Neural cell (in vitro differentiated cells): ENCODE measurements at regions not wholly inside any gene's neighbourhood (a gene's known extent, or its start where the extent isn't known, plus 50 kb on each side); places are given as distances from the start of the nearest gene placed in this dataset.
"Not testable (repeated sequence)": the region's sequence is repeated elsewhere in the genome, so short reads cannot be mapped to it uniquely, and the experiment has no call there.

Experiments
- H2AFZ ChIP-seq: fragments of 200-600, 300-800 bp; sonication (generic), shearing (Covaris generic); 2 replicates; pipeline ENCODE4 v1.6.0; 2014; ENCODE audit warnings: low read depth, mild to moderate bottlenecking, antibody characterized with exemption, low read length, moderate library complexity
- H3F3A ChIP-seq: fragments of 200-600 bp; shearing (Covaris generic); 2 replicates; pipeline ENCODE4 v1.6.1; 2016; ENCODE audit warnings: mild to moderate bottlenecking, moderate library complexity, mixed read lengths, antibody characterized with exemption, low read length; ENCODE audit not compliant: insufficient read depth, poor library complexity, severe bottlenecking
- H3K27ac ChIP-seq: fragments of 200-600, 300-800 bp; sonication (generic), shearing (Covaris generic); 2 replicates; pipeline ENCODE4 v1.5.1; 2014; ENCODE audit warnings: mild to moderate bottlenecking, low read length, moderate library complexity
- H3K27me3 ChIP-seq: fragments of 300-800, 200-600 bp; sonication (generic), shearing (Covaris generic); 2 replicates; pipeline ENCODE4 v1.6.0; 2014; ENCODE audit warnings: mild to moderate bottlenecking, low read depth, low read length, moderate library complexity; ENCODE audit not compliant: insufficient read depth
- H3K36me3 ChIP-seq: fragments of 300-800, 200-600 bp; sonication (generic), shearing (Covaris generic); 2 replicates; pipeline ENCODE4 v1.5.1; 2014; ENCODE audit warnings: mild to moderate bottlenecking, antibody characterized with exemption, low read length, moderate library complexity; ENCODE audit not compliant: insufficient read depth
- H3K4me2 ChIP-seq: fragments of 300-800, 200-600 bp; sonication (generic), shearing (Covaris generic); 2 replicates; pipeline ENCODE4 v1.6.0; 2014; ENCODE audit warnings: mild to moderate bottlenecking, low read length
- H3K4me3 ChIP-seq: fragments of 300-800, 200-600 bp; sonication (generic), shearing (Covaris generic); 2 replicates; pipeline ENCODE4 v1.5.1; 2014; ENCODE audit warnings: mild to moderate bottlenecking, low read length, moderate library complexity
- H3K79me2 ChIP-seq: fragments of 200-600 bp; shearing (Covaris generic); replicated peaks from 2 replicates; pipeline ENCODE4 v1.6.0; 2014; ENCODE audit warnings: mild to moderate bottlenecking, low read length, moderate library complexity; ENCODE audit not compliant: insufficient read depth
- H3K9ac ChIP-seq: fragments of 300-800, 200-600 bp; sonication (generic), shearing (Covaris generic); 2 replicates; pipeline ENCODE4 v1.6.1; 2016; ENCODE audit warnings: mild to moderate bottlenecking, low read length, mixed read lengths
- H3K9me2 ChIP-seq: fragments of 200-600 bp; shearing (Covaris generic); 2 replicates; pipeline ENCODE4 v1.6.1; 2016; ENCODE audit warnings: mild to moderate bottlenecking, low read length, mixed read lengths; ENCODE audit not compliant: insufficient read depth
- H3K9me3 ChIP-seq: fragments of 200-600, 300-800 bp; sonication (generic), shearing (Covaris generic); 2 replicates; pipeline ENCODE4 v1.6.1; 2016; ENCODE audit warnings: mild to moderate bottlenecking, mixed run types, low read length, moderate library complexity, mixed read lengths
- H4K20me1 ChIP-seq: fragments of 200-600 bp; shearing (Covaris generic); 2 replicates; pipeline ENCODE4 v1.6.1; 2016; ENCODE audit warnings: mild to moderate bottlenecking, mixed run types; ENCODE audit not compliant: insufficient read depth
- EP300 ChIP-seq: fragments of 450-650 bp; conservative IDR thresholded peaks from 2 replicates; pipeline ENCODE4 v1.6.1; 2014; ENCODE audit warnings: antibody characterized with exemption, mild to moderate bottlenecking, moderate library complexity; ENCODE audit not compliant: poor library complexity, severe bottlenecking
- EZH2 ChIP-seq: fragments of 200-600, 300-800 bp; shearing (Covaris generic), sonication (generic); IDR thresholded peaks from 2 replicates; pipeline ENCODE4 v1.6.1; 2014; ENCODE audit warnings: antibody characterized with exemption, low read length, borderline replicate concordance, mild to moderate bottlenecking; ENCODE audit not compliant: insufficient read depth, poor library complexity, severe bottlenecking
- MXI1 ChIP-seq: fragments of 450-650 bp; conservative IDR thresholded peaks from 2 replicates; pipeline ENCODE4 v1.6.1; 2014; ENCODE audit warnings: antibody characterized with exemption, mild to moderate bottlenecking; ENCODE audit not compliant: poor library complexity, severe bottlenecking
- POLR2AphosphoS5 ChIP-seq: IDR thresholded peaks from 2 replicates; pipeline ENCODE4 v1.6.1; 2012
- RAD21 ChIP-seq: fragments of 450-650 bp; conservative IDR thresholded peaks from 2 replicates; pipeline ENCODE4 v1.6.1; 2014; ENCODE audit warnings: antibody characterized with exemption, mild to moderate bottlenecking, moderate library complexity
- REST ChIP-seq: IDR thresholded peaks from 2 replicates; pipeline ENCODE4 v1.6.1; 2012; ENCODE audit warnings: borderline replicate concordance
- SMC3 ChIP-seq: fragments of 450-650 bp; conservative IDR thresholded peaks from 2 replicates; pipeline ENCODE4 v1.6.1; 2014; ENCODE audit warnings: antibody characterized with exemption, mild to moderate bottlenecking, moderate library complexity; ENCODE audit not compliant: poor library complexity
- TAF1 ChIP-seq: IDR thresholded peaks from 2 replicates; pipeline ENCODE4 v1.6.1; 2012; ENCODE audit warnings: low read depth
- TF ChIP-seq, protein P1 (sequence below): fragments of 450-650 bp; IDR thresholded peaks from 2 replicates; pipeline ENCODE4 v1.5.1; 2014; ENCODE audit warnings: antibody characterized with exemption, mild to moderate bottlenecking, moderate library complexity; ENCODE audit not compliant: poor library complexity, severe bottlenecking

- H4K20me1 ChIP-seq: no peaks in the 10 kb centered on the region
- no peaks in the 10 kb centered on the region for H3K79me2 ChIP-seq
- no peak overlapping the region for H3K27ac ChIP-seq
- H3K9me3 ChIP-seq: no peaks in the 10 kb centered on the region
- H3K4me2 ChIP-seq: no peak overlapping the region
- no peak overlapping the region for H2AFZ ChIP-seq
- no peak overlapping the region for H3K9ac ChIP-seq
- H3K27me3 ChIP-seq: no peaks in the 10 kb centered on the region
- no peak for TF ChIP-seq SMC3
- TF ChIP-seq POLR2AphosphoS5: no peak
- no peak for TF ChIP-seq TAF1
- no peak for TF ChIP-seq RAD21
- TF ChIP-seq MXI1: no peak
- TF ChIP-seq, protein P1, sequence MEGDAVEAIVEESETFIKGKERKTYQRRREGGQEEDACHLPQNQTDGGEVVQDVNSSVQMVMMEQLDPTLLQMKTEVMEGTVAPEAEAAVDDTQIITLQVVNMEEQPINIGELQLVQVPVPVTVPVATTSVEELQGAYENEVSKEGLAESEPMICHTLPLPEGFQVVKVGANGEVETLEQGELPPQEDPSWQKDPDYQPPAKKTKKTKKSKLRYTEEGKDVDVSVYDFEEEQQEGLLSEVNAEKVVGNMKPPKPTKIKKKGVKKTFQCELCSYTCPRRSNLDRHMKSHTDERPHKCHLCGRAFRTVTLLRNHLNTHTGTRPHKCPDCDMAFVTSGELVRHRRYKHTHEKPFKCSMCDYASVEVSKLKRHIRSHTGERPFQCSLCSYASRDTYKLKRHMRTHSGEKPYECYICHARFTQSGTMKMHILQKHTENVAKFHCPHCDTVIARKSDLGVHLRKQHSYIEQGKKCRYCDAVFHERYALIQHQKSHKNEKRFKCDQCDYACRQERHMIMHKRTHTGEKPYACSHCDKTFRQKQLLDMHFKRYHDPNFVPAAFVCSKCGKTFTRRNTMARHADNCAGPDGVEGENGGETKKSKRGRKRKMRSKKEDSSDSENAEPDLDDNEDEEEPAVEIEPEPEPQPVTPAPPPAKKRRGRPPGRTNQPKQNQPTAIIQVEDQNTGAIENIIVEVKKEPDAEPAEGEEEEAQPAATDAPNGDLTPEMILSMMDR: no peak
- TF ChIP-seq REST: no peak
- TF ChIP-seq EZH2: no peak
- TF ChIP-seq EP300: no peak
- H3K36me3 ChIP-seq: no peaks in the 10 kb centered on the region
- H3K9me2 ChIP-seq: no peaks in the 10 kb centered on the region
- no peak overlapping the region for H3K4me3 ChIP-seq
- H3F3A ChIP-seq: no peaks in the 10 kb centered on the region
These were observed 1277.1 kb downstream of the REEP3 start for GRCh38 chr10:64798297-64798696.

- H3K27ac ChIP-seq, H4K20me1 ChIP-seq, H2AFZ ChIP-seq, H3F3A ChIP-seq, H3K4me3 ChIP-seq, H3K9me2 ChIP-seq, H3K4me2 ChIP-seq, H3K36me3 ChIP-seq, H3K79me2 ChIP-seq, H3K9me3 ChIP-seq, H3K27me3 ChIP-seq, H3K9ac ChIP-seq: not testable (repeated sequence)
These were observed 1287.0 kb downstream of the REEP3 start for GRCh38 chr10:64808233-64808632.

GRCh38 chr10:64810046-64810445, 1288.8 kb downstream of the REEP3 start:
- H3K4me3 ChIP-seq, H3K27me3 ChIP-seq, H3K9me3 ChIP-seq, H3K4me2 ChIP-seq, H3K36me3 ChIP-seq, H3K27ac ChIP-seq, H3K79me2 ChIP-seq, H3F3A ChIP-seq, H2AFZ ChIP-seq, H3K9me2 ChIP-seq, H4K20me1 ChIP-seq, H3K9ac ChIP-seq: not testable (repeated sequence)
